Vagina (tissue), 2 donors: ENCODE measurements at regions not wholly inside any gene's neighbourhood (a gene's known extent, or its start where the extent isn't known, plus 50 kb on each side); places are given as distances from the start of the nearest gene placed in this dataset.

Experiments
- DNase-seq, 2 donors: peaks; one replicate each; pipeline ENCODE4 v3.0.0-alpha.2; 2017; ENCODE audit errors: extremely low spot score in 2 of 2
- H3K27ac ChIP-seq: fragments of 200-600 bp; sonication (generic); one replicate; pipeline ENCODE4 v1.5.1; 2019
- H3K27me3 ChIP-seq: fragments of 200-600 bp; sonication (generic); one replicate; pipeline ENCODE4 v1.5.1; 2019
- H3K36me3 ChIP-seq, 2 donors: fragments of 200-600 bp; sonication (generic); one replicate each; pipeline ENCODE4 v1.5.1; 2017 to 2019
- H3K4me1 ChIP-seq: fragments of 200-600 bp; sonication (generic); one replicate; pipeline ENCODE4 v1.5.1; 2019
- H3K4me3 ChIP-seq, 2 donors: fragments of 200-600 bp; sonication (generic); 1 replicate in 1 of 2; 2 replicates in 1 of 2; pipeline ENCODE4 v1.5.1; 2016 to 2019
- H3K9me3 ChIP-seq: fragments of 200-600 bp; sonication (generic); one replicate; pipeline ENCODE4 v1.5.1; 2019
- POLR2A ChIP-seq, 2 donors: fragments of 450-650 bp; IDR thresholded peaks; one replicate each; pipeline ENCODE4 v1.6.1; 2017; ENCODE audit warnings: antibody characterized with exemption in 2 of 2, mild to moderate bottlenecking in 2 of 2, moderate library complexity in 2 of 2
- POLR2AphosphoS5 ChIP-seq, 2 donors: sonication (generic); formaldehyde crosslinking; IDR thresholded peaks; one replicate each; pipeline ENCODE4 v1.9.0; 2017; ENCODE audit warnings: antibody characterized with exemption in 2 of 2, mild to moderate bottlenecking in 2 of 2, low read depth in 1 of 2; ENCODE audit not compliant: insufficient read depth in 1 of 2
- intact Hi-C: fragments of 100-400 bp; cut with DNase I; formaldehyde crosslinking; loops from one replicate; pipeline ENCODE4 v1.15.1; 2023
- TF ChIP-seq, protein P1 (sequence below), 3 experiments: fragments of 450-650 bp in 2 of 3; fragments of 200-600 bp in 1 of 3; sonication (generic) in 1 of 3; IDR thresholded peaks; one replicate each; pipeline ENCODE4 v1.5.1; 2017 to 2019; ENCODE audit warnings: antibody characterized with exemption in 3 of 3, mild to moderate bottlenecking in 2 of 3, moderate library complexity in 2 of 3

DNA sequence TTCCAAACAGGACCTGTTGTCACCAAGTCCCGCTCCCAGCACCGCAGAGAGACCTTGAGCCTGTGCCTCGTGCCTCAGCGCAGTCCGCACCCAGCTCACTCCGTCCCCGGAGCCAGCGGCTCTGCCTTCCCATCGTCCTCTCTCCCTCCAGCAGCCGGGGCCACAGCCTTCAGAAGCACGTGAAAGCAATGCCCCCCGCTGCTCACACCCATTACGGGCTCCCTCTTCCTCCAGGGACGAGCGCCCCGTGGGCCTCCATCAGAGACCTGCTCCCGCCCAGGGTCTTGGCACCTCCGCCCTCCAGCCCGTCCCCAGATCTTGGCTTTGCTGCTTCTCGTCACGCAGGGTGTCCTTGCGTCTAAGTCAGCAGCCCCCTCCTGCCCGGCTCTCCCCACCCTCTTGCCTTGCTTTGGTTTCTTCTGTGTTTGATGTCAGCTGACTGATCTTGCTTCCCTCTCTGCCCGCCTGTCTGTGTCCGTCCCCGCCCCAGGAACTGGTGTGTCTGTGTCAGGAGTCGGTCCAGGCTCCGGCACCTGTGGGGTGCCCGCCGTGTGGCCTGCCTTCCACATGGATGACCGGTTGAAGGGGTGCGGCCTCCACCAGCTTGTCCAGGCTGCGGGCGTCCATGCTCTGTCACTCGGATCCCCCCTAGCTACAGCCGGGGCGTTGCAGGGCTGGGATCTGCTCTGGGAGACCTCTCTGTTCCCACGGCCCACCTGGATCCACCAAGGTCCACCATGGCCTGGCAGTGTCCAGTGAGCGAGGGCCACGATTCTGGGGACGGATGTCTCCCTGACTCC is 61.9 kb downstream of the FOXL3 start:
- Histone ChIP-seq H3K27me3 (no peaks in the 10 kb centered on the region), H3K4me3 (no peak overlapping the region), H3K9me3 (no peaks in the 10 kb centered on the region), H3K27ac (no peak overlapping the region), H3K36me3 (no peaks in the 10 kb centered on the region), H3K4me1 (peaks cover 4% of the 10 kb centered on the region)
- intact Hi-C loops = no loop called here
- DNase-seq = no peak
- TF ChIP-seq, protein P1, sequence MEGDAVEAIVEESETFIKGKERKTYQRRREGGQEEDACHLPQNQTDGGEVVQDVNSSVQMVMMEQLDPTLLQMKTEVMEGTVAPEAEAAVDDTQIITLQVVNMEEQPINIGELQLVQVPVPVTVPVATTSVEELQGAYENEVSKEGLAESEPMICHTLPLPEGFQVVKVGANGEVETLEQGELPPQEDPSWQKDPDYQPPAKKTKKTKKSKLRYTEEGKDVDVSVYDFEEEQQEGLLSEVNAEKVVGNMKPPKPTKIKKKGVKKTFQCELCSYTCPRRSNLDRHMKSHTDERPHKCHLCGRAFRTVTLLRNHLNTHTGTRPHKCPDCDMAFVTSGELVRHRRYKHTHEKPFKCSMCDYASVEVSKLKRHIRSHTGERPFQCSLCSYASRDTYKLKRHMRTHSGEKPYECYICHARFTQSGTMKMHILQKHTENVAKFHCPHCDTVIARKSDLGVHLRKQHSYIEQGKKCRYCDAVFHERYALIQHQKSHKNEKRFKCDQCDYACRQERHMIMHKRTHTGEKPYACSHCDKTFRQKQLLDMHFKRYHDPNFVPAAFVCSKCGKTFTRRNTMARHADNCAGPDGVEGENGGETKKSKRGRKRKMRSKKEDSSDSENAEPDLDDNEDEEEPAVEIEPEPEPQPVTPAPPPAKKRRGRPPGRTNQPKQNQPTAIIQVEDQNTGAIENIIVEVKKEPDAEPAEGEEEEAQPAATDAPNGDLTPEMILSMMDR (IDR thresholded peaks at IDR 0.05) = no peak
- TF ChIP-seq POLR2AphosphoS5 (IDR thresholded peaks at IDR 0.05; ENCODE audit: insufficient read depth in 1 of 2, low read depth in 1 of 2) = no peak
- TF ChIP-seq POLR2A (IDR thresholded peaks at IDR 0.05) = no peak

DNA sequence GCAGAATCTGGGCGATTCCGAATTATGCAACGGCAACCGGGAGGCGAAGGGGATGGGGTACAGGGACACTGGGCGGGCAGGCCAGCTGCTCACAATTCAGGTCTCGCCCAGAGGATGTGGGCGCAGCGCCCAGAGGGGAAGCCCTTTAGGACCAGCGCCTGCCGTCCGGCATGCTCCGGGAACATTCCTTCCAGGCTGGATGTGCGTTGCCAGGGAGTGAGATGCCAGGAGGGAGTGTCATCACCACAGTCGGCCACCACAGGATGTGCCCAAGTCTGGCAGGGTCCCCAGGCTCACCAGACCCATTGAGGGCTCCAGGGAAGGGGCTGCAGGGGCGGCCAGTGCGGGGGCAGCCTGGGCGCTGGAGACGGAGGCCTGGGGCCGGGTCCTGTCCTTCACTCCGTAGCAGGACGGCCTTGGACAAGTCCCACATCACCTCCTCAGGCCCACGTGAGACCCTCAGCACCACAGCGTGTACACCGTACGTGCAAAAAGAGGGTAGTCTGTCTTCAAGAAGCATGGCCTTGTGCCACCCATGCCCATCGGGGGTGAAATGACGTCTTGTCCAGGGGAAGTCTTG is 63.9 kb downstream of the FOXL3 start:
- no peak for DNase-seq
- TF ChIP-seq POLR2AphosphoS5 (IDR thresholded peaks at IDR 0.05; ENCODE audit: insufficient read depth in 1 of 2, low read depth in 1 of 2) = peak in 1 of 2 donors; percentile 19
- TF ChIP-seq, protein P1 (IDR thresholded peaks at IDR 0.05) = no peak
- Histone ChIP-seq H3K9me3 (no peaks in the 10 kb centered on the region), H3K4me3 (no peak overlapping the region), H3K27me3 (no peaks in the 10 kb centered on the region), H3K4me1 (peaks cover 12% of the 10 kb centered on the region), H3K36me3 (no peaks in the 10 kb centered on the region), H3K27ac (no peak overlapping the region)
- intact Hi-C loops = no loop called here

DNA sequence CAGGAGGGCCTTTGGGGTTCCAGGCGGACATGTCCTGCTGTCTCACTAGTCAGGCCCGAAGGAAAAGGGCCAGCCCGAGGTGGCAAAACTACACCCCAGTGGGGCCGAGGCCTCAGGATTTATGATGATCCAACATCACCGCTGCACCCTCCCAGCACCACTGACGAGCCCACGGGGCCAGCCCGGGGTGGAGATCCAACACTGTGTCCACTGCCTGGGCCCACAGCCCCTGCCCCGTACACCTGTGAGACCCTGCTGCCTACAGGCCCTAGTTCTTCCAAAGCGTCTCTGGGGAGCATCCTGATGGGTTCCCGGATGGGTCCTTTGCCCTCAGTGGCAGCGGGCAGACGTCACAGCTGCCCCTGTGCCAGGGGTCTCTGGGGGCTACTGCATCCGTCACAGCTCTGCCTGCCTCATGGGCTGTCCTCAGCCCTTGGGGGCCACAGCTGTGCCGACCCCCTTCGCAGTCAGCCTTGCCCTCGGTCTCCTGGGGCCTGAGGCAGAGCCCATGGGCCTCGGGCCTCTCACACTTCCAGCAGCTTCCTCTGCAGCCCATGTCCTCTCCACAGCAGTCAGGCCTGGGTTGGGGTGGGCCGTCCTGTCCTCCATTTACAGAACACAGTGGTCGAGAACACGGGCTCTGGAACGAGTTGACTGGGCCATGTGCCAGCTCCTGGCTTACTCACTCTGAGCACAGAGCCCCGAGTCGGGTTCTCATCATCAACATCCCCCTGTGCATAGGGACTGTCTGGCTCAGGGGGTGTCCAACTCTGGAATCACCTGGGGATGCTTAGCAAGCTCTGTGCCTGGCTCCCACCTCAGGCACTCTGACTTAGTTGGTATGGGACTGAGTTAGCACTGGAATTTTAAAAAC is 64.9 kb downstream of the FOXL3 start:
- Histone ChIP-seq H3K4me1 (peaks cover 12% of the 10 kb centered on the region), H3K9me3 (no peaks in the 10 kb centered on the region), H3K36me3 (no peaks in the 10 kb centered on the region), H3K27me3 (no peaks in the 10 kb centered on the region), H3K27ac (no peak overlapping the region), H3K4me3 (no peak overlapping the region)
- TF ChIP-seq POLR2AphosphoS5 (IDR thresholded peaks at IDR 0.05; ENCODE audit: insufficient read depth in 1 of 2, low read depth in 1 of 2) = no peak
- no peak for TF ChIP-seq POLR2A (IDR thresholded peaks at IDR 0.05)
- TF ChIP-seq, protein P1 (IDR thresholded peaks at IDR 0.05) = no peak
- no peak for DNase-seq
- intact Hi-C loops = no loop called here

DNA sequence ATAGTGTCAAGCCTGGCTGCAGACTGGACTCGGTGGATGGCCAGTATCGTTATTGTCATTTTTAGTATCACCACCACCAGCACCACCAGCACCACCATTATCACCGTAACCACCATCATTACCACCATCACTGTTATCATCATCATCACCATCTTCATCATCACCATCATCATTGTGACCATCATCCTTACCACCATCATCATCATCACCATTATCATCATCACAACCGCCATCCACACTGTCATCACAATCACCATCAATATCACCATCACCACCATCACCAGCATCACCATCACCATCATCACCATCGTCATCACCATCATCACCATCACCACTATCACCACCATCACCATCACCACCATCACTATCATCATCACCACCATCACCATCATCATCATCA is 65.6 kb downstream of the FOXL3 start:
- no peaks in the 10 kb centered on the region for H3K9me3 ChIP-seq
- H3K4me1 ChIP-seq = peaks cover 12% of the 10 kb centered on the region

More for the DNA sequence above, 65.6 kb downstream of the FOXL3 start:
- no peak for DNase-seq
- intact Hi-C loops = no loop called here
- H3K27ac ChIP-seq = no peak overlapping the region
- TF ChIP-seq POLR2A (IDR thresholded peaks at IDR 0.05) (no peak), POLR2AphosphoS5 (IDR thresholded peaks at IDR 0.05; ENCODE audit: insufficient read depth in 1 of 2, low read depth in 1 of 2) (no peak)
- TF ChIP-seq, protein P1 (IDR thresholded peaks at IDR 0.05) = no peak
- H3K27me3 ChIP-seq = no peaks in the 10 kb centered on the region
- H3K36me3 ChIP-seq = no peaks in the 10 kb centered on the region
- no peak overlapping the region for H3K4me3 ChIP-seq
